ENCODE measurements at regions not wholly inside any gene's neighbourhood (a gene's known extent, or its start where the extent isn't known, plus 50 kb on each side); places are given as distances from the start of the nearest gene placed in this dataset.

DNA sequence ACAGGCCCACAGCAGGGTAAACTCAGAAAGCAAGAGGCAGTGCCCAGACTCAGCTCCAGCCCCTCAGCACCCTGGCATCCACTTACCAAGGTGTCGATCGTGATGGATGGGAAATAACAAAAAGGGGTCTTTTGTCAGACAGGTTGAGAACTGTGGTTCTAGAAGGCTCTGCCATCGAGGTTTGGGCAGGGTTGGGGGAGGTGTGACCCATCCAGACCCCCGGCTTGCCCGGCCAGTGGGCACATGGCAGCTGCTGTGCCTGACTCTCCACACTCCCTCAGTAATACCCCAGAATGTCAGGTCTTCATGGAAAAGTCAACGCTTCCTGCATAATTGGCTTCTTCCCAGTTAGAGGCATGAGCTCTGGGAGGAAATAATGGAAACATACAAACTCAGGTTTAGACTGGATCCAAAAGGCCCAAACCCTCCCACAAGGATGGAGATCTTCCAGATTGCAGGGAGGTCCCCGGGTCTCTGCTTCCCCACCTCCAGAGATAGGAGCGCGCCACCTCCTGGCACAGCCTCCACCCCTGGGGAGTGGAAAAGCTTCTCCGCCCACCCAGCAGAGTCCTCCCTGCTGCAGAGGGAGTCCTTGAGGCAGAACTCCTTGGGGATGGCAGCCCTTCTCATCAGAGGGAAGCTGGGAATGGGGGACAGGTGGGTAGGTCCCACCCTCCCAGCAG is 149.8 kb upstream of the IQSEC1 start:
- TF ChIP-seq POLR2A (IDR thresholded peaks at IDR 0.05): no peak
- no peak for TF ChIP-seq CTCF (IDR thresholded peaks at IDR 0.05)
- no peak for TF ChIP-seq EP300 (IDR thresholded peaks at IDR 0.05)
